ENCODE measurements at regions not wholly inside any gene's neighbourhood (a gene's known extent, or its start where the extent isn't known, plus 50 kb on each side); places are given as distances from the start of the nearest gene placed in this dataset. TPM values are rescaled to one million over a fixed set of nuclear protein-coding genes. Genes with fewer than 3 reads are reported as not detected.

DNA sequence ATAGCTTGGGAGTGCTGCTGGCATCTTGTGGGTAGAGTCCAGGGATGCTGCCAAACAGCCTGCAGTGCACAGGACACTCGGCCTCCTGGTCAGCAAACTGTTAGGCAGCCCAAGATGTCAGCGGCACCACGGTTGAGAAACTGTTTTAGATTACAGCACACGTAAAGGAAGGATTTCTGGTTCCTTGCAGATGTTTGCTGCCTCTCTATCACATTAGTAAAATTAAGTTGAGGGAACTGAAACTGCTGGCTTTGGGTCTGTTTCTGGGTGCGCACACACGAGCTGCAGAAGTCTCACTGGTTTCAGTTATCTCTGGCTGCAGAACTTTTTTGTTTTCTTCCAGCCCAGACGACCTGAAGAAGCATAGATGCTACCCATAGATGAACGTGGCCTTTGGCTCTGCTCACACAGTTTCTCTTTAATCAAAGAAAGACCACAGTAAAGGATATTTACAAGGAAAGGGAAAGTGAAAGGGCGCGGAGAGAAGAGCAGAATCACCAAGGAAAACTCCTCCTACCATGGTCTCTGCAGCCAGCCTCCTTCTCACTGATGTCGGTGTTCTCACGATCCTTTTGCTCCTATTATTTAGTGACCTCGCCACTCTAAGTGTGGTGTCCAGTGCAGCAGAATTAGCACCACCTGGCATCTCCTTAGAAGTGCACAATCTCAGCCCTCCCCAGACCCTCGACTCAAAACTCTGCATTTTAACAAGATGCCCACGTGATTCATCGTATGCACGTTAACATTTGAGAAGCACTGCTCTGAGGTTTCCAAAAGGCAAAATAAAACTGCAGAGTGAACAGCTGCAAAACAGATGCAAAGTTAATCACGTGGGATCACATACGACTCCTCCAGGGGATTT is 50.6 kb upstream of the AKAP13 start:
- H3K4me3 ChIP-seq (ENCODE audit: low read depth in 1 of 3, low read length in 3 of 3), result peak overlapping the region; percentile 35 to 44 (median 42)
- H3K27me3 ChIP-seq (ENCODE audit: control insufficient read depth in 4 of 4, insufficient read depth in 4 of 4, low read length in 3 of 4), result no peaks in the 10 kb centered on the region
- H3K27ac ChIP-seq (ENCODE audit: low read depth in 1 of 2, low read length in 2 of 2), result peak overlapping the region; percentile 49 to 61
- no peaks in the 10 kb centered on the region for H3K36me3 ChIP-seq (ENCODE audit: control insufficient read depth in 4 of 4, insufficient read depth in 3 of 4, low read depth in 1 of 4, low read length in 3 of 4)
- DNase-seq (ENCODE audit: low spot score), result no peak
- 29% methylated on average over 19 of the region's 19 CpGs for WGBS
- H3K4me1 ChIP-seq (ENCODE audit: control insufficient read depth in 4 of 4, insufficient read depth in 4 of 4, low read length in 3 of 4), result peaks cover 0 to 16% (median 8%) of the 10 kb centered on the region in 4 donors
- peak overlapping the region in 1 of 2 donors; percentile 49 for H3K9ac ChIP-seq (ENCODE audit: low read depth in 1 of 2, low read length in 2 of 2)
- peak; percentile 8 for TF ChIP-seq YY1 (IDR thresholded peaks at IDR 0.05)
- no peak for TF ChIP-seq GABPA (IDR thresholded peaks at IDR 0.05 in 1 of 2, conservative IDR thresholded peaks at IDR 0.05 in 1 of 2)
- H3K9me3 ChIP-seq (ENCODE audit: control insufficient read depth in 4 of 4, low read length in 3 of 4), result no peaks in the 10 kb centered on the region

Small RNA genes in the stretch of these regions (small RNA-seq; reads per million reads assigned to genes)
- not detected for gene RN7SL428P
